C4-2B (cell line): ENCODE measurements at regions not wholly inside any gene's neighbourhood (a gene's known extent, or its start where the extent isn't known, plus 50 kb on each side); places are given as distances from the start of the nearest gene placed in this dataset.
"Not testable (repeated sequence)": the region's sequence is repeated elsewhere in the genome, so short reads cannot be mapped to it uniquely, and the experiment has no call there.

ENCODE experiments used
- CTCF ChIP-seq: fragments of 450-650 bp; conservative IDR thresholded peaks from 2 replicates; pipeline ENCODE4 v1.5.1; 2017; ENCODE audit warnings: mild to moderate bottlenecking
- ZFX ChIP-seq: fragments of 450-650 bp; IDR thresholded peaks from 2 replicates; pipeline ENCODE4 v1.6.1; 2017

DNA sequence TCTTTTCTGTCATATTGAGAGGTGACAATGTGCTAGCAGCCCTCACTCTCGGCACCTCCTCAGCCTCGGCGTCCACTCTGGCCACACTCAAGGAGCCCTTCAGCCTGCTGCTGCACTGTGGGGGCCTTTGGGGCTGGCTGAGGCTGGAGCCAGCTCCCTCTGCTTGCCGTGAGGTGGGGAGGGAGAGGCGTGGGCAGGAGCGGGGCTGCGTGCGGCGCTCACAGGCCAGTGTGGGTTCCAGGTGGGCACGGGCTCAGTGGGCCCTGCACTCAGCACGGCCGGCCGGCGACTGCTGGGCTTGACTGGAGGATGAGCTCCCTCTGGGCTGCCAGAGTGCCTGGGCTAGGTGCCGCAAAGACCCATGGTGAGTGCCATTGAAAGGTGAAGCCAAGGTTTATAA is 669.2 kb upstream of the PABPC5 start:
- not testable (repeated sequence) for TF ChIP-seq CTCF, ZFX
